ENCODE measurements at regions not wholly inside any gene's neighbourhood (a gene's known extent, or its start where the extent isn't known, plus 50 kb on each side); places are given as distances from the start of the nearest gene placed in this dataset.

DNA sequence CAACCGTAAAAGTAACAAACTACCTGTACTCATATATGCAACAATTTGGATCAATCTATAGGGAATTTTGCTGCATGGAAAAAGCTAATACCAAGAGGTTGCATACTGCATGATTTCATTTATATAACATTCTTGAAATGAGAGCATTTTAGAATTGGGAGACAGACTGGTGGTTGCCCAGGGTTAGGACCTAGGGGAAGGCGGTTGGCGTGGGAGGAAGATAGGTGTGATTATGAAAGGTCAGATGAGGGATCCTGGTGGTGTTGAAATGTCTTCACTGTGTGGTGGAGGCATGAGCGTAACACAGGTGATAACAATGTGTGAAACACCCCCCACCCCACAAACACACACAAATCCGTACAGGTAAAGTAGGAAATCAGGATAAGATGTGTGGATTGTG is 176.6 kb upstream of the ZBED5 start:
- TF ChIP-seq, protein P1, sequence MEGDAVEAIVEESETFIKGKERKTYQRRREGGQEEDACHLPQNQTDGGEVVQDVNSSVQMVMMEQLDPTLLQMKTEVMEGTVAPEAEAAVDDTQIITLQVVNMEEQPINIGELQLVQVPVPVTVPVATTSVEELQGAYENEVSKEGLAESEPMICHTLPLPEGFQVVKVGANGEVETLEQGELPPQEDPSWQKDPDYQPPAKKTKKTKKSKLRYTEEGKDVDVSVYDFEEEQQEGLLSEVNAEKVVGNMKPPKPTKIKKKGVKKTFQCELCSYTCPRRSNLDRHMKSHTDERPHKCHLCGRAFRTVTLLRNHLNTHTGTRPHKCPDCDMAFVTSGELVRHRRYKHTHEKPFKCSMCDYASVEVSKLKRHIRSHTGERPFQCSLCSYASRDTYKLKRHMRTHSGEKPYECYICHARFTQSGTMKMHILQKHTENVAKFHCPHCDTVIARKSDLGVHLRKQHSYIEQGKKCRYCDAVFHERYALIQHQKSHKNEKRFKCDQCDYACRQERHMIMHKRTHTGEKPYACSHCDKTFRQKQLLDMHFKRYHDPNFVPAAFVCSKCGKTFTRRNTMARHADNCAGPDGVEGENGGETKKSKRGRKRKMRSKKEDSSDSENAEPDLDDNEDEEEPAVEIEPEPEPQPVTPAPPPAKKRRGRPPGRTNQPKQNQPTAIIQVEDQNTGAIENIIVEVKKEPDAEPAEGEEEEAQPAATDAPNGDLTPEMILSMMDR (conservative IDR thresholded peaks at IDR 0.05): no peak
- no peak for TF ChIP-seq EZH2 (IDR thresholded peaks at IDR 0.05; ENCODE audit: low read depth)
